ENCODE measurements at regions not wholly inside any gene's neighbourhood (a gene's known extent, or its start where the extent isn't known, plus 50 kb on each side); places are given as distances from the start of the nearest gene placed in this dataset.
A peak's percentile ranks its signal among the peaks of the same experiment; 100 is the strongest.
"Not testable (repeated sequence)": the region's sequence is repeated elsewhere in the genome, so short reads cannot be mapped to it uniquely, and the experiment has no call there.

GRCh38 chr5:104347119-104347708, 784.6 kb upstream of the NUDT12 start:
- DNase-seq = no peak

GRCh38 chr5:104345222-104346016, 782.8 kb upstream of the NUDT12 start:
- no peak for DNase-seq

DNA sequence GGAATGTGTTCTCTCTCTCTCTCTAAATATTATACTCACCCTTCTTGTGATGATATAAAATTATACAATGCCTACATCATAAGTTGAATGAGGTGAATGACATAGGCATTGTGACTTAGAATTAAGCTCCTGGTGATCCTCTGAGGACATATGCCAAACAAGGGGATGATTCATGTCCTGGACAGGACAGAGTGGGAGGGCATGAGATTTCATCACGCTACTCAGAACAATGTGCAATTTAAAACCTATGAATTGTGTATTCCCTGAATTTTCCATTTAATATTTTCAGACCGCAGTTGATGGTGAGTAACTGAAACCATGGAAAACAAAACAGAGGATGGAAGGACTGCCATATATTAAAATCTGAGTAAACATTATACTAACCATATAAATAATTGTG, 782.2 kb upstream of the NUDT12 start:
- peak; percentile 2 to 17 for DNase-seq

DNA sequence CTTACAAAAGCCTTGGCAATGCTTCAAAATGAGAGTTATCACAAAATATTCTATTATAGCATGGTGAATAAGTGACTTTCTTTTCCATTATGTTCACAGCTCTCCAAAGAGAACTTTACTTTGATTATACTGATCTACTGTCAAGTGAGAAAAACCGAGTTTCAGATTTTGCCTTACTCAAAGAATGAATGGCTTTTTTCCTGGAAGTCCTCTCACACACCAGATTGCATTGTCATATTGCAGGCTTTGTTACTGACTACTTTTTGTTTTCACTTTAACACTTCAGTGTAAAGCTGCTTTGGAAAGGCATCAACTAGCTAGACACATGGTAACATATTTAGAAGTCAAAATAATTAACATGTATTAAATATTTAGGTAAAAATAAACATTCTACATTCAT, 765.2 kb upstream of the NUDT12 start:
- DNase-seq = no peak

DNA sequence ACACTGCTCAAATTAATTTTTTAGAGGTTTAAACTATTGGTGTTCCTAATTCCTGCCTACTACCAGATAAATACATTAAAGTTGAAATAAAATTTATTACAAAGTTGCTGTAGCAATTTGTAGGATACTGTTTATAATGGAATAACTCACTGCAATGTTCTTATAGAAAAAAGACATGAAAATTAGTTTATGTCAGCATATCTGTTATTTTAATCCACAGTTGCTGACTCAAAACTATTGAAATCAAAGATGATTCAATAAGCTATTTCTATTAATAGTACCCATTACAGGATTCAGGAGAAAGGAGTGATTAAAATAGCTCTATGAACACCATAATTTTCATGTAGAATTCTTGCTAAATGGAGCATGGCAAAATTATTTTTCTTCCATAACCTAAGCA, 764.4 kb upstream of the NUDT12 start:
- no peak for DNase-seq

DNA sequence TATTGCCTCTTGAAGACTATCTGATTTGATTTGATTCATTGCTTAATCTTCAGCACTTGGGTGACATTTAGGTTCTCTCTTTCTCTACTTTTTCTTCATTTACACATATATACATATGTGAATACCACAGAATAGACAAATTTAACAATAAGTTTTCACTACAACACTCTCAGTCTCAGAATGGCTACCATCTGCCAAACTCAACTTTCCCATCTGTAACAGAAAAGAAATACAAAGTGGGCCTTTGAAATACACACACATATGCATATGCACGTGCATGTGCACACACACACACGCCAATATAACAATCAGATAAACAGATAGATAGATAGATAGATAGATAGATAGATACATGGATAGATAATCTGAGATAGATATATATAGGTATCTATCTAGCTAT, 762.8 kb upstream of the NUDT12 start:
- DNase-seq = no peak

DNA sequence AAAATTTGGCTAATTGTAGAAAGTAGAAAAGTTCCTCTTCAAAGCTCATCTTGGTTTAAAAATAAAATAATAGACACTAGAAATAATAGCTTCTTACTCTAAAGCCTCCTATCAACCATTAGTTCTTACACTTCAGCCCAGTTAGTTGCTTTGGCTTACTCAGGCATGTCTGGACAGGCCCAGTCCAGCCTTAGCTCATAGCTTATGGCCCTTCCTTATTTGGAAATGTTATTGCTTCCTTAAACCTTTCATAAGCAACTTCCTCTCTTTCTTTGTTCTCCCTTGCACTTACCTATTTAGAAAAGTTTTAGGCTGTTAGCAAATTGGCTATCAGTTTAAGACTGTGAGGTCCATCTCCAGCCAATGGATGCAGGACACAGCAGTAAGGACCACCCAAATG, 754.1 kb upstream of the NUDT12 start:
- not testable (repeated sequence) for DNase-seq

- no peak for DNase-seq
Measured at GRCh38 chr5:104312481-104312880, 749.9 kb upstream of the NUDT12 start.

DNA sequence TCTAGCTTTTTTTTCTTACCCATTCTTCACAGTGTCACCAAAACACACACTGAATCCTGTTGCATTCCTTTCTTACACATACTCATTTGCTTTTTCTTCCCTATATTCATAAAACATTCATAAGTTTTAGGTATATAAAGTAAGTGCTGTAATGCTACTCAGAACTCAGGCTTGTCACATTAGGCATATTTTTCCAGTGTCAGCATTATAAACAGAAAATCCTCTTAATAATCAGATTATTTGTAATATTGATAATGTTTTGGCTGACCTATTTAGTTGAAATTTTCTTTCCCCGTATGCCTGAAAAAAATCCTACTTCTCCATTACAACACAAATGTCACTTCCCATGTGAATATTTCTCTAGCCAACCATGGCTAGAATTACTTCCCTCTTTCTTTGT, 743.0 kb upstream of the NUDT12 start:
- DNase-seq = no peak

GRCh38 chr5:104299998-104300706, 737.6 kb upstream of the NUDT12 start:
- DNase-seq = no peak

GRCh38 chr5:104298518-104298917, 735.9 kb upstream of the NUDT12 start:
- DNase-seq = no peak

GRCh38 chr5:104297076-104297475, 734.5 kb upstream of the NUDT12 start:
- no peak for DNase-seq

DNA sequence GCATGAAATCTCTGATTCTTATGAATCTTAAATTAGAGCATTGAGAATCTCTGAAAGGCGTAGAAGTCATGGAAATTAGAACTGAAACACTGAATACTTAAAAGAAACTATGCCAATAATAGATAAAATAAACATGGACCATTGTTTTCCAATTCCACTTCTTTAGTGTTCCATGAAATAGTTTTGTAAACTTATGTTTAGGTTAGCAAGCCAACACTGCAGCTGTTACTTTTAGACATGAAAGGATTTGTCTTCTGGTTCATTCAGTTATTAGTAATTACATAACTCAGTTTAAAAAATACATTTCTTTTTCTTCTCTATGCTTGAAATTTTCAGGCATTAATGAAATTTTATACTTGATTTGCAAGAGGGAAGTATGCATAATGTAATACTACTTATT, 733.4 kb upstream of the NUDT12 start:
- no peak for DNase-seq

DNA sequence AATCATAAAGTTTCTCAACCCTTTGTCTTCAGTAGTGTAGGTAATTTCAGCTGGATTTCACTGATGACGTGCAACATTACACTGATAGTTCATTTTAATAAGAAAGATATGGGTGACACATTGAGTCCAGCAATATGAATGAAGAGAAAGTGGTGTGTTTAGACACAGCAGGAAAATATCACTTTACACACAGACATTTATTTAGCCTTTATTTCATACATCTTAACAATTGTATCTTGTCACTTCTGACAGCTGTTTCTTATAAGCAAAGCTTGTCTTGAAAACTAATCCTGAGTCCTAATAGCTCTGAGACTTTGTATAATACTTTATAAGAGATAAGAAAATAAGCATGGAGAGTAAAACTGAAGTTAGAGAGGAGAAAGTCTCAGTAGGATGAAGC, 720.5 kb upstream of the NUDT12 start:
- no peak for DNase-seq

GRCh38 chr5:104273725-104274124, 711.1 kb upstream of the NUDT12 start:
- DNase-seq = no peak

DNA sequence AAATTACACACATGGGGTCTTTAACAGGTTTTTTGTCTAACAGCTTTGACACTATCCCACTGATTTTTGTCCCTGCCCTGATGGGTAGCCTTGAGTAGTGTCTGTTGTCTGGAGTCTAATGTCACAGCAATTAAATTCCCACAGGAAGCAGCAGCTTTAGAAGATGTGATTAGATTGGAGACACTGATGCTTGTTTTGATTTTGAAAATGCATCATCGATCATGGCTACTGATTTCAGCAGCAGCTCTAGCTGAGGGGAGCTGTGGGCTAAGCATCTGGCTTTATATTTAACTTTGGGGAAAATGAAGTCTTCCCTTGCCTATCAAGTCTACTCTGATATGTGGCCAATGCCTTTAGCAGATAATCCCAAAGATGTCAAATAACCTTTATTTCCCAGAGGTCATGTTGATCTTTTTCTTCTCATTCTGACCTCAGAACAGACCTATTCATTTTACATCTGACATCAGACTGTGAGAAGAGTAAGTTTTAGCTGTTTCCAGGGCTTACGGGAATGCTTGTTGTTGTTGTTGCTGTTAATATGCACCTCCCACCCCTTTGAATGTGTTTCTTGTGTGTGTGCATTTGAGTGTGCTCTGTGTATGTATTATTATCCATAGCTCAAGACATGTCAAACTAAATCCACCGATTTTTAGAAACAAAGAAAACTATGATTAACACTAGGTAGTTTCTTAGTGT, 704.9 kb upstream of the NUDT12 start:
- DNase-seq = no peak

- DNase-seq = no peak
Measured at GRCh38 chr5:104266161-104266560, 703.6 kb upstream of the NUDT12 start.

GRCh38 chr5:104265531-104266140, 703.0 kb upstream of the NUDT12 start:
- no peak for DNase-seq

DNA sequence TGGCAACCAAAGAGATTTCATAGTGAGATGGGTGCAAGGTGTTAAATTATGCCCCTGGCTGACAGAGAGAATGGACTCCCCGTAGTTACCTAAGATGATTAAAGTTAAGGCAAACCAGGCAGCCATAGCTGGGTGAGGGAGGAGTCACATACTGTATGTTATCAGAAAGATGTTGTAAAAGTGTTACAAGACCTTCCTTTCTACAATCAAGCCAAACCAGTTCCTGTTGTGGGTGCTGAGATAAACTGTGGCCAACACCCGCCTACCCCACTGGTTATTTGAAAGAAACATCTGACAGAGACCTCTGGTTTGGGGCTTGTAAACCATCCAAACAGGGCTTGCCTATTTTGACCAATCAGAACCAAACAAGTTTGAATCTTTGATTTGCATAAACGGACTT, 684.7 kb upstream of the NUDT12 start:
- DNase-seq = no peak

DNA sequence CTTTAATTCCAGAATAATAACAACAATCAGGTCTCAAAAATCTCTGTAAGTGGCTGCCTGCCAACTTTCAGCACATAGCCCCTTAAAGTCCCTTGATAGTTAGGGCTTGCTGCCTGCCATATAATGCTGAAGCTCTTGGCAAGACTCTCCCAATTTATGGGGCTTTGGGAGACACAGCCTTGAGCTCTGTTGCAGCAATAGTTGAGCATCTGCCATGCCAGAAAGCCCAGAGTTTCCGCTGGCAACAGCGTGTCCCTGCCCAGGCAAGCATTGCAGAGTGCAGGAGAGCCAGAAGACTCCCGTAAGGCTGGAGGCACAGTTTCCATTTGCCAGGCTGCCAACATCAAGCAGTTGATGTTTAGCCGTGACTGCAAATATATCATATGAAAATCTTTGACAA, 678.5 kb upstream of the NUDT12 start:
- no peak for DNase-seq

DNA sequence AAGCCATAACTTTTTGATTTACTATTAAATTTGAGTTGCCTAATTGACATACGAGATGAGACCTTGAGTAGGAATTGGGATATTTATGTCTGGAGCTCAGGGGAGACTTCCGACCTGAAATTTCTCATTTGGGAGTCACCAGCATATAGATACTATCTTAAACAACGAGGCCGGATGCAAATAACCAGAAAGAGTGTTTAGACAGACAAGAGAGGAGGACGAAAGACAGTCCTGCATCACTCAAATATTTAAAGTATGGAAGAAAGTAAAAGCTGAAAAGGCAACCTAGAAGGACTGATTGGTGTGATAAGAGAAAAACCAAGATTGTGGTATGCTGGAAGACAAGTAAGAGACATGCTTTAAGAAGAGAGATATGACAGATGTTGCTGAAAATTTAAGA, 675.0 kb upstream of the NUDT12 start:
- DNase-seq = no peak

DNA sequence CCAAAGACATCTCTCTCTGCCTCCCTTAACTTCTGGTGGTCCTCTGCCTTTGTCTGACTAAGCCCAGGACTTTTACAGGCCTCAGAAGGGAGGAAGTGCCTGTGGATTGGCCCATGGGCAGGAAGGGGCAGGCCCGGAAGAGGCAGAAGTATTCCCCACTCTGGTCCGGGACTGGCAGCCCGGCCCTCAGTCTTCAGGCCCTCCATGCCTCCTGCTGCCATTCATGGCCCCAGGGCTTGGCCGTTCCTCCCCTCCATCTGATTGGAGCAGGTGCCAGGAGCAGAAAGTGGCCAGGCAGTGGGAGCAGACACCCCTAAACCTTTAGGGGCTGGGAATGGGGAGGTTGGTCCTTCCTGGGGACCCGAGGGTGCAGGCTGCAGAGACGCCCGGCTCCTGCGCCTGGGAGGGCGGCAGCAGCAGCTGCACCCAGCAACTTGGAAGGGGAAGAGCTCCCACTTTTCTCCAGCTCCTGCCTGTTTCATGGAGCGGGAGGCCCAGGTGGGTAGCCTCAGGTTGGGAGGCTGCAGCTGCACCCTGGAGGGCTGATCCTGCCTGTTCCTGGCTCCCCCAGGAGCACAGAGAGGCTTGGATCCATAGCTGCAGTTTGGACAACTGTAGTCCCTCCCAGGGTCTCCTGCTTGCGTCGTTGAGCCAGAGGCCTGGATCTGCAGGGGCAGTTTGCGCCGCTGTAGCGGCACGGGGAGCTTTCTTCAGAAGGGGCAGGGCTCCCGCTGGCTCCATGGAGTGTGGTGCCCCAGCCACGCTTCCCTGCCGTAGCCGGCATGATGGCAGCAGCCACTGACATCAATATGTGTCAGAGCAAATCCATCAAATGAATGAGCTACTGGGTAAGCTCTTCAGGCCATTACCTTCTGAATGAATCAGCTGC, 661.5 kb upstream of the NUDT12 start:
- DNase-seq = no peak
